Vagina (tissue), 2 donors: ENCODE measurements at regions not wholly inside any gene's neighbourhood (a gene's known extent, or its start where the extent isn't known, plus 50 kb on each side); places are given as distances from the start of the nearest gene placed in this dataset.

Experiments
- DNase-seq, 2 donors: peaks; one replicate each; pipeline ENCODE4 v3.0.0-alpha.2; 2017; ENCODE audit errors: extremely low spot score in 2 of 2
- H3K27ac ChIP-seq: fragments of 200-600 bp; sonication (generic); one replicate; pipeline ENCODE4 v1.5.1; 2019
- H3K27me3 ChIP-seq: fragments of 200-600 bp; sonication (generic); one replicate; pipeline ENCODE4 v1.5.1; 2019
- H3K36me3 ChIP-seq, 2 donors: fragments of 200-600 bp; sonication (generic); one replicate each; pipeline ENCODE4 v1.5.1; 2017 to 2019
- H3K4me1 ChIP-seq: fragments of 200-600 bp; sonication (generic); one replicate; pipeline ENCODE4 v1.5.1; 2019
- H3K4me3 ChIP-seq, 2 donors: fragments of 200-600 bp; sonication (generic); 1 replicate in 1 of 2; 2 replicates in 1 of 2; pipeline ENCODE4 v1.5.1; 2016 to 2019
- H3K9me3 ChIP-seq: fragments of 200-600 bp; sonication (generic); one replicate; pipeline ENCODE4 v1.5.1; 2019
- CTCF ChIP-seq, 3 experiments: fragments of 450-650 bp in 2 of 3; fragments of 200-600 bp in 1 of 3; sonication (generic) in 1 of 3; IDR thresholded peaks; one replicate each; pipeline ENCODE4 v1.5.1; 2017 to 2019; ENCODE audit warnings: antibody characterized with exemption in 3 of 3, mild to moderate bottlenecking in 2 of 3, moderate library complexity in 2 of 3
- POLR2A ChIP-seq, 2 donors: fragments of 450-650 bp; IDR thresholded peaks; one replicate each; pipeline ENCODE4 v1.6.1; 2017; ENCODE audit warnings: antibody characterized with exemption in 2 of 2, mild to moderate bottlenecking in 2 of 2, moderate library complexity in 2 of 2
- POLR2AphosphoS5 ChIP-seq, 2 donors: sonication (generic); formaldehyde crosslinking; IDR thresholded peaks; one replicate each; pipeline ENCODE4 v1.9.0; 2017; ENCODE audit warnings: antibody characterized with exemption in 2 of 2, mild to moderate bottlenecking in 2 of 2, low read depth in 1 of 2; ENCODE audit not compliant: insufficient read depth in 1 of 2
- intact Hi-C: fragments of 100-400 bp; cut with DNase I; formaldehyde crosslinking; loops from one replicate; pipeline ENCODE4 v1.15.1; 2023

- H3K27me3 ChIP-seq, result no peaks in the 10 kb centered on the region
- no peaks in the 10 kb centered on the region for H3K4me1 ChIP-seq
- H3K36me3 ChIP-seq, result no peaks in the 10 kb centered on the region
- H3K9me3 ChIP-seq, result no peaks in the 10 kb centered on the region
- H3K27ac ChIP-seq, result no peak overlapping the region
- TF ChIP-seq CTCF (IDR thresholded peaks at IDR 0.05) (no peak), POLR2A (IDR thresholded peaks at IDR 0.05) (no peak), POLR2AphosphoS5 (IDR thresholded peaks at IDR 0.05; ENCODE audit: insufficient read depth in 1 of 2, low read depth in 1 of 2) (no peak)
- no peak overlapping the region for H3K4me3 ChIP-seq
- intact Hi-C loops, result no loop called here
- no peak for DNase-seq
These were observed 180.1 kb upstream of the IVNS1ABP start for GRCh38 chr1:185497177-185497576.

- DNase-seq, result no peak
- intact Hi-C loops, result loop anchor here (2.0 kb wide), 1 partner anchor 23 kb away; no protein-coding TSS in a partner anchor
- Histone ChIP-seq H3K36me3 (no peaks in the 10 kb centered on the region), H3K4me3 (no peak overlapping the region), H3K27me3 (no peaks in the 10 kb centered on the region), H3K27ac (no peak overlapping the region), H3K9me3 (no peaks in the 10 kb centered on the region), H3K4me1 (no peaks in the 10 kb centered on the region)
- TF ChIP-seq POLR2AphosphoS5 (IDR thresholded peaks at IDR 0.05; ENCODE audit: insufficient read depth in 1 of 2, low read depth in 1 of 2), result no peak
- TF ChIP-seq POLR2A (IDR thresholded peaks at IDR 0.05), result no peak
- no peak for TF ChIP-seq CTCF (IDR thresholded peaks at IDR 0.05)
These were observed 178.9 kb upstream of the IVNS1ABP start for GRCh38 chr1:185495898-185496297.

- Histone ChIP-seq H3K4me3 (no peak overlapping the region), H3K27me3 (no peaks in the 10 kb centered on the region), H3K4me1 (no peaks in the 10 kb centered on the region), H3K27ac (no peak overlapping the region), H3K9me3 (no peaks in the 10 kb centered on the region), H3K36me3 (no peaks in the 10 kb centered on the region)
- intact Hi-C loops, result loop anchor here (2.0 kb wide), 1 partner anchor 22 kb away; no protein-coding TSS in a partner anchor
- TF ChIP-seq POLR2A (IDR thresholded peaks at IDR 0.05) (no peak), CTCF (IDR thresholded peaks at IDR 0.05) (no peak), POLR2AphosphoS5 (IDR thresholded peaks at IDR 0.05; ENCODE audit: insufficient read depth in 1 of 2, low read depth in 1 of 2) (no peak)
- DNase-seq, result no peak
These were observed 178.0 kb upstream of the IVNS1ABP start for GRCh38 chr1:185495007-185495406.

GRCh38 chr1:185492089-185492825 is 175.2 kb upstream of the IVNS1ABP start:
- no peak for DNase-seq
- H3K27ac ChIP-seq, result no peak overlapping the region
- TF ChIP-seq CTCF (IDR thresholded peaks at IDR 0.05) (no peak), POLR2A (IDR thresholded peaks at IDR 0.05) (no peak), POLR2AphosphoS5 (IDR thresholded peaks at IDR 0.05; ENCODE audit: insufficient read depth in 1 of 2, low read depth in 1 of 2) (no peak)
- no peaks in the 10 kb centered on the region for H3K9me3 ChIP-seq
- peaks cover 13% of the 10 kb centered on the region for H3K4me1 ChIP-seq
- intact Hi-C loops, result no loop called here
- no peaks in the 10 kb centered on the region for H3K36me3 ChIP-seq
- H3K27me3 ChIP-seq, result no peaks in the 10 kb centered on the region
- no peak overlapping the region for H3K4me3 ChIP-seq

- no peaks in the 10 kb centered on the region for H3K9me3 ChIP-seq
- H3K27me3 ChIP-seq, result no peaks in the 10 kb centered on the region
- no peak overlapping the region for H3K27ac ChIP-seq
- intact Hi-C loops, result no loop called here
- no peak overlapping the region for H3K4me3 ChIP-seq
- no peak for DNase-seq
- H3K4me1 ChIP-seq, result peaks cover 16% of the 10 kb centered on the region
- no peak for TF ChIP-seq POLR2AphosphoS5 (IDR thresholded peaks at IDR 0.05; ENCODE audit: insufficient read depth in 1 of 2, low read depth in 1 of 2)
- TF ChIP-seq CTCF (IDR thresholded peaks at IDR 0.05), result no peak
- no peak for TF ChIP-seq POLR2A (IDR thresholded peaks at IDR 0.05)
- no peaks in the 10 kb centered on the region for H3K36me3 ChIP-seq
These were observed 174.6 kb upstream of the IVNS1ABP start for GRCh38 chr1:185491604-185492003.
